Nephron progenitor cell (in vitro differentiated cells): ENCODE measurements at regions not wholly inside any gene's neighbourhood (a gene's known extent, or its start where the extent isn't known, plus 50 kb on each side); places are given as distances from the start of the nearest gene placed in this dataset.

Source experiments
- DNase-seq: peaks from one replicate; pipeline ENCODE4 v3.0.0; 2021
- H3K27ac Mint-ChIP-seq: 2 replicates; pipeline ENCODE4 v1.8.0; 2021; ENCODE audit warnings: mild to moderate bottlenecking, moderate library complexity, mixed read lengths
- H3K27me3 Mint-ChIP-seq: 2 replicates; pipeline ENCODE4 v1.8.0; 2021; ENCODE audit warnings: mild to moderate bottlenecking, low read depth, mixed read lengths; ENCODE audit not compliant: poor library complexity
- H3K36me3 Mint-ChIP-seq: 2 replicates; pipeline ENCODE4 v1.8.0; 2021; ENCODE audit warnings: low read depth, mixed read lengths
- H3K4me1 Mint-ChIP-seq: 2 replicates; pipeline ENCODE4 v1.8.0; 2021; ENCODE audit warnings: mixed read lengths
- H3K4me3 Mint-ChIP-seq: 2 replicates; pipeline ENCODE4 v1.8.0; 2021; ENCODE audit warnings: mild to moderate bottlenecking, moderate library complexity, mixed read lengths
- H3K9me3 Mint-ChIP-seq: 2 replicates; pipeline ENCODE4 v1.8.0; 2021; ENCODE audit warnings: mild to moderate bottlenecking, moderate library complexity, mixed read lengths
- CTCF ChIP-seq: fragments of 200-600 bp; sonication (generic); IDR thresholded peaks from 2 replicates; pipeline ENCODE4 v1.5.0; 2021; ENCODE audit warnings: antibody characterized with exemption

GRCh38 chr5:93120771-93121170 is 460.2 kb downstream of the NR2F1-AS1 start:
- no peak for DNase-seq
- H3K27ac Mint-ChIP-seq = no peak overlapping the region
- H3K4me3 Mint-ChIP-seq = no peak overlapping the region
- H3K4me1 Mint-ChIP-seq = peaks cover 43% of the 10 kb centered on the region
- TF ChIP-seq CTCF = no peak
- H3K9me3 Mint-ChIP-seq = no peaks in the 10 kb centered on the region
- H3K36me3 Mint-ChIP-seq = no peaks in the 10 kb centered on the region
- peaks cover 3% of the 10 kb centered on the region for H3K27me3 Mint-ChIP-seq

DNA sequence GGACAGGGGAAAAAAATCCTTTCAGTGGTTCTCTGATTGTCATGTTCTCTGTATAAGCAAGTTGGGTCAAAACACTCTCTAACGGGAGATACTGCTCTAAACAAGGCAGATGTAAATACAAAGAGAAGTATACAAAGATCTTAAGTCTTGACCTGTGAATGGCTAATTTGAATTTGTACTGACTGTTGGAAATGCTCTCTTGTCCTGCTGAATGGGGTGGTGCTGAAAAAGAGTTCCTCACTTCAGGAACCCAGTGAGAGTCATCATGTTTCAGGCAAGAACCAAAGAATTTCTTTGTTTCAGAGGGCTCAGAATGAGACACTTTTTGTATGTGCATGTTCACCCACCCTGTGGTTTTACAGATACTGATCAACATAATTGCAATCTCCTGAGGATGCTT is 461.0 kb downstream of the NR2F1-AS1 start:
- Mint-ChIP-seq H3K4me1 (peaks cover 40% of the 10 kb centered on the region), H3K27me3 (no peaks in the 10 kb centered on the region), H3K9me3 (no peaks in the 10 kb centered on the region), H3K27ac (no peak overlapping the region), H3K4me3 (no peak overlapping the region), H3K36me3 (no peaks in the 10 kb centered on the region)
- TF ChIP-seq CTCF = no peak
- no peak for DNase-seq

DNA sequence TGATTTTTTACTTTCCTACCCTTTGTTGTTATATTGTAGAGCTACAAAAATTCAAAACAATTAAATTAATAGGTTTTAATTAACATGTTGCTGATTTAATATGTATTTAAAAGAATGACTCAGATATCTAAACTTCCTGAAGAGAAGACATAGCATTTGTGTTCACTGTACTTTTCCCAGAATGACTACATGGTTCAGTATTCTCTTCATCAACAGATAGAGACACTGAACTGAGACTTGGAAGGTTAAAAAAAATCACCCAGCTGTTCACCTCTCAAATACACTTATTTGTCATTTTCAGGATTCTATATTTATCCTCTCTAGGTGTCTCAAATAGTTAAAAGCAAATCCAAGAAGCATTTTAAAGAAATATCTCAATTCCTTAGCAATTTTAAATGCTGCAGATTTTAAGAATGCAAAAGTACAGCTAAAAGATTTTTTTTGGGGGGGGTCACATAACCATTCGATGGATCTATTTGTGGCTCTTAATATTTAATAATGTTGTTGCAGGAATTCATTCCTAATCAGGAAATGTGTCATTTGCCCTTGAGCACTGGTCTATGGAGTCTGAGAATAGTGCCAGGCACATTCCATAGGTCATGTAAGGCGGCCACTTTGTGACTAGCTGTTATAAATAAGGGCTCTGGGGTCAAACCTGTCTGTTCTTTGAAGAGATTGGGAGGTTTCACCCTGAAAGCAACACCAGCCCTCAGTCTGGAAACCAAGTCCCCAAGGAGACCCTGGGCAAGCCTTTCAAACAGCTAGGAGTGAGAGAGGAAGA is 463.1 kb downstream of the NR2F1-AS1 start:
- no peaks in the 10 kb centered on the region for H3K9me3 Mint-ChIP-seq
- H3K27me3 Mint-ChIP-seq = no peaks in the 10 kb centered on the region
- no peak for TF ChIP-seq CTCF
- no peaks in the 10 kb centered on the region for H3K36me3 Mint-ChIP-seq
- H3K27ac Mint-ChIP-seq = peak overlapping the region; percentile 84
- H3K4me1 Mint-ChIP-seq = peaks cover 40% of the 10 kb centered on the region
- peak overlapping the region; percentile 0 for H3K4me3 Mint-ChIP-seq
- DNase-seq = no peak

DNA sequence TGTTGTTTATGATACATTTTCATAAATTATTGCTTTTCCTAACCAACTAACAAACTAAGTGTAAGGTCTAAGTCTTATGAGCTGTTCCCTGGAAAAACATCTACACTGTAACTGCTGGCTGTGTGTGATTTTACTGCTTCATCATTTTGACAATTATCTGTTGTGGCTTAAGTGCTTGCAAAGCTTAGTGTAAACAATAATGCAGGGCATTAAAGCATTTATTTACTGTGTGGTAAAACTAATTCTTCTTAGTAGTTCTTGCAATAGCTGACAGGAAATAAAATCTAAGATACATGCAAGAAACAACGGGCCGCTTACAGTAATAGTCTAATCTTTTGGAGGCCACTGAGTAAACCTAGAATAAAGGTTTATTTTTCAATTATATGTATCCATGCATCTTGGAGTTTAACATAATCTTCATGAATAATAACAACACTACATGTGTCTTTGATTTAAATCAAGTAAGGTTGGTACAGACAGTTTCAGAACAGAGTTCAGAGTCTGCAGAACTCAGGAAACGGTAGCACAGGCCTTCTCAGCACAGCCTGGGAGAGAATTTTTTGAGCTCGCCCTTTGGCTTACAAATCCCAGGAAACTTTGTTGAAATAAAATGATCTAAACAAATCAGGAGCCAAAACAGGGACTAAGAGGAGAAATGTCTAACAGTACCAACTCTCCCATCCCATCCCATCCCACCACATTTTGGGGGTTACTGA is 473.1 kb downstream of the NR2F1-AS1 start:
- Mint-ChIP-seq H3K27me3 (no peaks in the 10 kb centered on the region), H3K4me1 (peaks cover 31% of the 10 kb centered on the region), H3K4me3 (no peak overlapping the region), H3K36me3 (no peaks in the 10 kb centered on the region), H3K27ac (no peak overlapping the region), H3K9me3 (no peaks in the 10 kb centered on the region)
- no peak for DNase-seq
- no peak for TF ChIP-seq CTCF

- Mint-ChIP-seq H3K27me3 (no peaks in the 10 kb centered on the region), H3K9me3 (peaks cover 4% of the 10 kb centered on the region), H3K4me1 (peaks cover 36% of the 10 kb centered on the region), H3K36me3 (no peaks in the 10 kb centered on the region), H3K4me3 (no peak overlapping the region), H3K27ac (no peak overlapping the region)
- TF ChIP-seq CTCF = no peak
- no peak for DNase-seq
Observed at GRCh38 chr5:93107141-93107540, 473.9 kb downstream of the NR2F1-AS1 start.
